ENCODE measurements at regions not wholly inside any gene's neighbourhood (a gene's known extent, or its start where the extent isn't known, plus 50 kb on each side); places are given as distances from the start of the nearest gene placed in this dataset.

DNA sequence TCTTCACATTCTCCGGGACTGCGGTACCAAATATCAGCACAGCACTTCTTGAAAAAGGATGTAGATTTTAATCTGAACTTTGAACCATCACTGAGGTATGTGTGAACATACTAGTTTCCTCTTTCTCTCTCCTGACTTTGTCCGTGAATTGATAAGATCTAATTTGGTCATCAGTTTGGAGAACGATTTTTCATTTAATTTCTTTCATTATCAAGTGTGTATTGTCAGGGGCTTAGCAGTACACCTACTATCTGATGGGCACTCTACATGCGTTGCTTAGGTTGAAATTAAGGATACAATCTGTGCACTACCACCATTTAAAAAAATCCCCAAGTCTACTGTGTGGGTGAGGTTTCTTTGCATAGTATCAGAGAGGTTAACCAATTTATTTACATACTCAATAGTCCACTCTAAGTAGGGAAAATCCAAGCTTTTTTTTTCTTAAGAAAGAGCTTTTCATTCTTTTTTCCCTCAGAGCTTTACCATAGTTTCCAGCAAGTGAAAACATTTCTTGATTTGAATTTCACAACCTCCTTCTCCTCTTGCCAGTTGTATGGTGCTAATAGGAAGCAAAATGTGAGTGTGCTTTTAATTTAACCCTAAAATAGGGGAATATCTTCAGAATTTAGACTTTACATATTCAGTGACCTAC is 105.4 kb upstream of the ESR1 start:
- Histone ChIP-seq H3K4me1 (ENCODE audit: control insufficient read depth, insufficient read depth, low read length, poor library complexity, severe bottlenecking) (peaks cover 20% of the 10 kb centered on the region), H3K27ac (ENCODE audit: insufficient read depth, low read length, poor library complexity, severe bottlenecking) (no peak overlapping the region), H3K27me3 (ENCODE audit: control insufficient read depth, insufficient read depth, low read length) (no peaks in the 10 kb centered on the region), H3K36me3 (ENCODE audit: control insufficient read depth, insufficient read depth, low read length) (no peaks in the 10 kb centered on the region), H3K4me3 (ENCODE audit: low read depth, low read length) (peak overlapping the region; percentile 39), H3K9me3 (ENCODE audit: control insufficient read depth in 2 of 2, low read length in 2 of 2) (no peaks in the 10 kb centered on the region)
- DNase-seq (peak in 1 of 3 donors; percentile 12), ATAC-seq (ENCODE audit: low read depth in 2 of 2) (peak; percentile 47 to 53)
- Mint-ChIP-seq H3K36me3 (peaks cover 5% of the 10 kb centered on the region), H3K27ac (peak overlapping the region; percentile 57 to 98 (median 89)), H3K4me3 (peak overlapping the region; percentile 2 to 70 (median 56)), H3K9me3 (no peaks in the 10 kb centered on the region), H3K4me1 (peaks cover 6 to 32% (median 19%) of the 10 kb centered on the region in 4 donors), H3K27me3 (no peaks in the 10 kb centered on the region)

DNA sequence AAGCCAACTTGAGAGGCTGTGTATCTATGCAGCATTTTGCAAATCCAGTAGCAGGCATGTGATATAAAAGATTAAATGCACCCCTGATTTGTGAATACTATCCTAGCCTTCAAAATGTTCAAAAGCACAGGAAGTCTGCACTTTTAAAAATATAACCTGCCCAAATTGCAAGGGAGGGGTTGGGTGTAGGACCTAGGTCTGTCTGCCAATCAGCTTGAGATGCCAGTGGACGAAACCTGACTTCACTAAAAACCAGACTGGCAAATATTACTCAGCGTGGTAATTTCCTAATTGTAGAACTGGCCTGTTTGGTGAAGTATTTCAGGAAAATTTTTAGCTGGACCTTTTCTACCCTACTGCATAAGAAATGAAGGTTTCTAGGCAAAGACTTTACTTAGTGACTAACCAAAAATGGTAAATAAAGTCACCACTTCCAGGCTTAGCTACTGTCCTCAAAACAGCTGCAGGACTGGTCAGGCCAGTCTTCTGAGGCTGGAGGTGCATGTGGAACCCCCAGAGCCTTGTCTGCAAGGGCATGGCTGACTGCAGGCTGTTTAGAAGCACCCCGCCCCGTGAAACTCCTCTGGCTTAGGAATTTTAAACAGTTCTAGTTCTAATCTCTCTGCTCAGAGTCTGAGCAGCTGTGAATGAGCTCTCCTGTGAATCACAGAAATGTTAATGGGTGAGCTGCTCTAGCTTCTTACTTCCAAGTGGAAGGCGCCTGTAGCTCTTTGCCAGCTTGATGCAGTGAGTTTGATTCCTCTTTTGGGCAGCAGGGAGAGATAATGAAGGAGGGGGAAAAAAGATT is 104.4 kb upstream of the ESR1 start:
- H3K36me3 Mint-ChIP-seq = peaks cover 5% of the 10 kb centered on the region
- no peak overlapping the region for H3K27ac ChIP-seq (ENCODE audit: insufficient read depth, low read length, poor library complexity, severe bottlenecking)
- DNase-seq (peak in 1 of 3 donors; percentile 44), ATAC-seq (ENCODE audit: low read depth in 2 of 2) (no peak)
- H3K4me1 ChIP-seq (ENCODE audit: control insufficient read depth, insufficient read depth, low read length, poor library complexity, severe bottlenecking) = peaks cover 20% of the 10 kb centered on the region
- H3K9me3 Mint-ChIP-seq = no peaks in the 10 kb centered on the region
- peak overlapping the region in 1 of 4 donors; percentile 79 for H3K4me3 Mint-ChIP-seq
- peak overlapping the region; percentile 16 to 45 (median 28) for H3K27ac Mint-ChIP-seq
- H3K27me3 ChIP-seq (ENCODE audit: control insufficient read depth, insufficient read depth, low read length) = no peaks in the 10 kb centered on the region
- peaks cover 6 to 32% (median 19%) of the 10 kb centered on the region in 4 donors for H3K4me1 Mint-ChIP-seq
- H3K36me3 ChIP-seq (ENCODE audit: control insufficient read depth, insufficient read depth, low read length) = no peaks in the 10 kb centered on the region
- H3K4me3 ChIP-seq (ENCODE audit: low read depth, low read length) = peak overlapping the region; percentile 45
- H3K9me3 ChIP-seq (ENCODE audit: control insufficient read depth in 2 of 2, low read length in 2 of 2) = no peaks in the 10 kb centered on the region
- no peaks in the 10 kb centered on the region for H3K27me3 Mint-ChIP-seq

DNA sequence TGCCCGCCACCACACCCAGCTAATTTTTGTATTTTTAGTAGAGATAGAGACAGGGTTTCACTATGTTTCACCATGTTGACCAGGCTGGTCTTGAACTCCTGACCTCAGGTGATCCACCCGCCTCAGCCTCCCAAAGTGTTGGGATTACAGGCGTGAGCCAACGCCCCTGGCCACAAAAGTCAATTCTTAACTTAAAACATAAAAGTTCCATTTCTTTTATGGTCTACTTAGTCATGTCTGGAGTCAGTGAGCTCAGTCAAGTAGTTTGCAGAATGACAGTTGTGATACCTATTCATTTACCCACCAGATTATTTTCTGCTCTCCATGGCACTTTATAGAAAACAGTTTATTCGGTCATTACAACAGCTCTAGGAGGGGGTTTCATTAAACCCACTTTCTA is 103.1 kb upstream of the ESR1 start:
- ATAC-seq (ENCODE audit: low read depth in 2 of 2) = no peak
- H3K36me3 ChIP-seq (ENCODE audit: control insufficient read depth, insufficient read depth, low read length) = no peaks in the 10 kb centered on the region
- no peaks in the 10 kb centered on the region for H3K27me3 ChIP-seq (ENCODE audit: control insufficient read depth, insufficient read depth, low read length)
- H3K4me3 ChIP-seq (ENCODE audit: low read depth, low read length) = no peak overlapping the region
- H3K27ac ChIP-seq (ENCODE audit: insufficient read depth, low read length, poor library complexity, severe bottlenecking) = no peak overlapping the region
- no peaks in the 10 kb centered on the region for H3K9me3 ChIP-seq (ENCODE audit: control insufficient read depth in 2 of 2, low read length in 2 of 2)
- no peak for DNase-seq
- peaks cover 6 to 32% (median 19%) of the 10 kb centered on the region in 4 donors for H3K4me1 Mint-ChIP-seq
- peaks cover 5% of the 10 kb centered on the region for H3K36me3 Mint-ChIP-seq
- peaks cover 20% of the 10 kb centered on the region for H3K4me1 ChIP-seq (ENCODE audit: control insufficient read depth, insufficient read depth, low read length, poor library complexity, severe bottlenecking)
- no peaks in the 10 kb centered on the region for H3K27me3 Mint-ChIP-seq
- no peak overlapping the region for H3K4me3 Mint-ChIP-seq
- H3K27ac Mint-ChIP-seq = no peak overlapping the region
- no peaks in the 10 kb centered on the region for H3K9me3 Mint-ChIP-seq

DNA sequence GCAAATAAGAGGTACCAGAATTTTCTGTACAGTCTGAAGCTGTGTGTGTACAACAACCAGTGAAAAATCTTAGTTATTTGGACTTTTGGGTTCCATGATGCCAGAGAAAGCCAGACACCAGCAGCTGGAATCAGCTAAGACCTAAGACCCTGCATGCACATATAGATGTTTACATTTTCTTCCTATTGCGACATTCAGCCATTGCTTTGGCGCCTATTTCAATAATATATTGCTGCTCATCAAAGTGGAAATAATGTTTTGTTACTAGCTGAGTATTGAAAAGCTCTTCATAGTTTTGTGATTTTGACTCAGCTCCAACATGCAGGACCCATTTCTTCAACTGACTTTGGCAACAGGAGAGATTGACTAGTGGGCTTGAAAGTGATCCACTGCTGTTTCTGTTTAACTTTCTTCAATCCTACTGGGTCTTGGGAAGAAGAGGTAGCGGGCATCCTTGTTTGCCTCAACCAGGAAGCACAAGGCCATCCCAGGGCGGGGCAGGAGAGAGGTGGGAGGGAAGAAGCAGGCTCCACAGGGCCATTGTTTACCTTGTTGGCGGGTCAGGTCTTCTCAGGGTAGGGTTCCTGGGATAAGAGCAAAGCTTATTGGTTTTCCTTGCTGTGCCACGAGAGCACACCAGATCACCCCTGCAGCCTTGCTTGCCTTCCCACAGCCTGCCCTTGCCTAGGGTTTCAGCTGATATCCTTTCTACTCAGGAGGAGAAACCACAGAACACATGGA is 101.3 kb upstream of the ESR1 start:
- DNase-seq (no peak), ATAC-seq (ENCODE audit: low read depth in 2 of 2) (no peak)
- H3K4me3 ChIP-seq (ENCODE audit: low read depth, low read length) = no peak overlapping the region
- H3K27me3 ChIP-seq (ENCODE audit: control insufficient read depth, insufficient read depth, low read length) = no peaks in the 10 kb centered on the region
- Mint-ChIP-seq H3K4me1 (peaks cover 6 to 26% (median 16%) of the 10 kb centered on the region in 4 donors), H3K27ac (peak overlapping the region in 1 of 3 donors; percentile 32), H3K9me3 (peaks cover 0 to 1% (median 0%) of the 10 kb centered on the region in 7 donors), H3K4me3 (no peak overlapping the region), H3K36me3 (peaks cover 5% of the 10 kb centered on the region), H3K27me3 (no peaks in the 10 kb centered on the region)
- H3K27ac ChIP-seq (ENCODE audit: insufficient read depth, low read length, poor library complexity, severe bottlenecking) = no peak overlapping the region
- H3K36me3 ChIP-seq (ENCODE audit: control insufficient read depth, insufficient read depth, low read length) = no peaks in the 10 kb centered on the region
- H3K4me1 ChIP-seq (ENCODE audit: control insufficient read depth, insufficient read depth, low read length, poor library complexity, severe bottlenecking) = peaks cover 20% of the 10 kb centered on the region
- H3K9me3 ChIP-seq (ENCODE audit: control insufficient read depth in 2 of 2, low read length in 2 of 2) = no peaks in the 10 kb centered on the region

DNA sequence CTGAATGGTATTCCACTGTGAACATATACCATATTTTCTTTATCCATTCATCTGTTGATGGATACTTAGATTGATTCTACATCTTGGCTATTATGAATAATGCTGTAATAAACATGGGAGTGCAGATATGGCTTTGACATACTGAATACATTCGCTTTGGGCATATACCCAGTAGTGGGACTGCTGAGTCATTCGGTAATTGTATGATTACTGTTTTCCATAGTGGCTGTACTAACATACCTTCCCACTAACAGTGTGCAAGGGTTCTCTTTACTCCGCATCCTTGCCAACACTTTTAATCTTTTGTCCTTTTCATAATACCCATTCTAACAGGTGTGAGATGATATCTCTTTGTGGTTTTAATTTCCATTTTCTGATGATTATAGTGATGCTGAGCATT is 98.2 kb upstream of the ESR1 start:
- no peaks in the 10 kb centered on the region for H3K4me1 ChIP-seq (ENCODE audit: control insufficient read depth, insufficient read depth, low read length, poor library complexity, severe bottlenecking)
- DNase-seq = no peak
- H3K4me1 Mint-ChIP-seq = no peaks in the 10 kb centered on the region
- H3K27me3 ChIP-seq (ENCODE audit: control insufficient read depth, insufficient read depth, low read length) = no peaks in the 10 kb centered on the region
- H3K27ac ChIP-seq (ENCODE audit: insufficient read depth, low read length, poor library complexity, severe bottlenecking) = no peak overlapping the region
- ATAC-seq (ENCODE audit: low read depth in 2 of 2) = no peak
- H3K27me3 Mint-ChIP-seq = peaks cover 4% of the 10 kb centered on the region
- H3K36me3 ChIP-seq (ENCODE audit: control insufficient read depth, insufficient read depth, low read length) = no peaks in the 10 kb centered on the region
- no peaks in the 10 kb centered on the region for H3K9me3 ChIP-seq (ENCODE audit: control insufficient read depth in 2 of 2, low read length in 2 of 2)
- H3K36me3 Mint-ChIP-seq = peaks cover 15% of the 10 kb centered on the region
- no peak overlapping the region for H3K4me3 ChIP-seq (ENCODE audit: low read depth, low read length)
- peaks cover 3 to 31% (median 5%) of the 10 kb centered on the region in 7 donors for H3K9me3 Mint-ChIP-seq
- no peak overlapping the region for H3K4me3 Mint-ChIP-seq
- H3K27ac Mint-ChIP-seq = no peak overlapping the region

DNA sequence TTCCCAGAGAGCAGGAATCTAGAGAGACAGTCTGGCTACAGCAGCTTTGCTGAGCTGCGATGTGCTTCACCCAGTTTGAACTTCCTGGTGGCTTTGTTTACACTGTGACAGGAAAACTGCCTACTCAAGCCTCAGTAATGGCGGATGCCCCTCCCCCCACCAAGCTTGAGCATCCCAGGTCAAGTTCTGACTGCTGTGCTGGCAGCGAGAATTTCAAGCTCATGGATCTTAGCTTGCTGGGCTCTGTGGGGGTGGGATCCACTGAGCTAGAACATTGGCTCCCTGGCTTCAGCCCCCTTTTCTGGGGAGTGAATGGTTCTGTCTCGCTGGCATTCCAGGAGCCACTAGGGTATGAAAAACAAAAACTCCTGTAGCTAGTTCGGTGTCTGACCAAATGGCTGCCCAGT is 91.0 kb upstream of the ESR1 start:
- H3K27ac ChIP-seq (ENCODE audit: insufficient read depth, low read length, poor library complexity, severe bottlenecking) = no peak overlapping the region
- Mint-ChIP-seq H3K27me3 (peaks cover 4% of the 10 kb centered on the region), H3K27ac (peak overlapping the region in 1 of 3 donors; percentile 27), H3K4me1 (peaks cover 0 to 19% (median 5%) of the 10 kb centered on the region in 4 donors), H3K4me3 (no peak overlapping the region), H3K36me3 (peaks cover 15% of the 10 kb centered on the region), H3K9me3 (peaks cover 4 to 36% (median 6%) of the 10 kb centered on the region in 7 donors)
- no peaks in the 10 kb centered on the region for H3K27me3 ChIP-seq (ENCODE audit: control insufficient read depth, insufficient read depth, low read length)
- no peak for DNase-seq
- H3K4me3 ChIP-seq (ENCODE audit: low read depth, low read length) = no peak overlapping the region
- H3K36me3 ChIP-seq (ENCODE audit: control insufficient read depth, insufficient read depth, low read length) = no peaks in the 10 kb centered on the region
- peaks cover 3% of the 10 kb centered on the region for H3K4me1 ChIP-seq (ENCODE audit: control insufficient read depth, insufficient read depth, low read length, poor library complexity, severe bottlenecking)
- no peaks in the 10 kb centered on the region for H3K9me3 ChIP-seq (ENCODE audit: control insufficient read depth in 2 of 2, low read length in 2 of 2)
- ATAC-seq (ENCODE audit: low read depth in 2 of 2) = no peak

DNA sequence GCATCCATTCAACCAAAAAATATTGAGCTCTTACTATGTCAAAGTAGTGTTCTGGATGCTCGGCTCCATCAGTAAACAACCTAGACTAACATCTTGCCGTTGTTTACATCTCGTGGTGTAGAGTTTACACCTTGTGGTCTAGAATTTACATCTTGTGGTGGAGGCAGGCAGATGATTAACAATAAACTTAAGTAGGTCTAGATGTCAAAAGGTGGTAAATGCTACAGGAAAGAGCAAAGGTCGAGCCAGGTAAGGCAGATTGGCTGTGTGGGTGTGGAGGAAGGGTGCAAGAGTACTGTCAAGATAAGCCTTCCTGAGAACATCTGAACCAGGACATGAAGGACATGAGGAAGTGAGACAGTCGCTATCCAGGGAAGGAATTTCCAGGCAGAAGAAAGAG is 88.4 kb upstream of the ESR1 start:
- no peak for DNase-seq
- no peaks in the 10 kb centered on the region for H3K27me3 ChIP-seq (ENCODE audit: control insufficient read depth, insufficient read depth, low read length)
- H3K4me1 ChIP-seq (ENCODE audit: control insufficient read depth, insufficient read depth, low read length, poor library complexity, severe bottlenecking) = peaks cover 7% of the 10 kb centered on the region
- H3K27ac ChIP-seq (ENCODE audit: insufficient read depth, low read length, poor library complexity, severe bottlenecking) = no peak overlapping the region
- no peaks in the 10 kb centered on the region for H3K9me3 ChIP-seq (ENCODE audit: control insufficient read depth in 2 of 2, low read length in 2 of 2)
- Mint-ChIP-seq H3K27ac (peak overlapping the region in 2 of 3 donors; percentile 52 to 62), H3K9me3 (peaks cover under 1 to 12% (median 5%) of the 10 kb centered on the region in 7 donors), H3K4me3 (no peak overlapping the region), H3K4me1 (peaks cover 0 to 34% (median 11%) of the 10 kb centered on the region in 4 donors), H3K27me3 (no peaks in the 10 kb centered on the region), H3K36me3 (peaks cover 5% of the 10 kb centered on the region)
- H3K4me3 ChIP-seq (ENCODE audit: low read depth, low read length) = no peak overlapping the region
- no peaks in the 10 kb centered on the region for H3K36me3 ChIP-seq (ENCODE audit: control insufficient read depth, insufficient read depth, low read length)
- no peak for ATAC-seq (ENCODE audit: low read depth in 2 of 2)
